H1 (cell line): ENCODE measurements at regions not wholly inside any gene's neighbourhood (a gene's known extent, or its start where the extent isn't known, plus 50 kb on each side); places are given as distances from the start of the nearest gene placed in this dataset.

Experiments
- CTCF ChIA-PET: fragments of 300-600 bp; sonication (Branson Sonifier 250); formaldehyde crosslinking; loops from one replicate; lab custom pipeline; 2021; ENCODE audit not compliant: partially characterized antibody; lab: Charles Lee
- POLR2A ChIA-PET: fragments of 300-600 bp; sonication (Branson Sonifier 250); formaldehyde crosslinking; loops from one replicate; lab custom pipeline; 2021; ENCODE audit warnings: inconsistent platforms; ENCODE audit not compliant: partially characterized antibody; lab: Charles Lee
- DNase-seq, 2 experiments: peaks; one replicate each; pipeline versions ENCODE4 v3.0.0 to v3.0.0-alpha.2; 2010 to 2022; ENCODE audit warnings: low spot score in 2 of 2, low read depth in 1 of 2, mixed read lengths in 1 of 2
- FAIRE-seq: peaks from 2 replicates; lab custom pipeline; 2011; peaks lifted over from hg19 to GRCh38; lab: Jason Lieb, UNC
- H2AFZ ChIP-seq: 2 replicates; pipeline ENCODE4 v1.8.1; 2012; ENCODE audit warnings: low read length, inconsistent platforms
- H2AK5ac ChIP-seq: 2 replicates; pipeline ENCODE4 v1.6.1; 2013; ENCODE audit warnings: low read depth, low read length
- H2BK120ac ChIP-seq: replicated peaks from 2 replicates; pipeline ENCODE3; 2013; ENCODE audit warnings: low read depth, low read length, inconsistent platforms
- H2BK12ac ChIP-seq: 2 replicates; pipeline ENCODE4 v1.6.1; 2013; ENCODE audit warnings: low read depth, low read length
- H2BK15ac ChIP-seq: 2 replicates; pipeline ENCODE4 v1.6.1; 2013; ENCODE audit warnings: low read length
- H2BK20ac ChIP-seq: 2 replicates; pipeline ENCODE4 v1.6.1; 2013; ENCODE audit warnings: low read length
- H2BK5ac ChIP-seq: 2 replicates; pipeline ENCODE4 v1.6.1; 2013; ENCODE audit warnings: low read depth, low read length
- H3K14ac ChIP-seq: 2 replicates; pipeline ENCODE4 v1.6.1; 2013; ENCODE audit warnings: inconsistent platforms; ENCODE audit not compliant: insufficient read length
- H3K18ac ChIP-seq: 2 replicates; pipeline ENCODE4 v1.6.1; 2013; ENCODE audit warnings: low read length; ENCODE audit errors: extremely low read depth
- H3K23ac ChIP-seq: 2 replicates; pipeline ENCODE4 v1.6.1; 2013; ENCODE audit warnings: inconsistent platforms; ENCODE audit not compliant: insufficient read length
- H3K23me2 ChIP-seq: 2 replicates; pipeline ENCODE4 v1.6.1; 2013; ENCODE audit warnings: low read depth, low read length
- H3K27ac ChIP-seq: 2 replicates; pipeline ENCODE4 v1.6.1; 2011; ENCODE audit warnings: low read depth, low read length, inconsistent platforms
- H3K27me3 ChIP-seq, 4 experiments: replicated peaks in 1 of 4; 1 replicate in 1 of 4; 2 replicates in 3 of 4; pipeline versions ENCODE4 v1.6.1 to v1.8.1; 2011 to 2013; ENCODE audit warnings: low read length in 3 of 4, mild to moderate bottlenecking in 3 of 4, inconsistent platforms in 2 of 4, mixed read lengths in 2 of 4, moderate library complexity in 1 of 4; ENCODE audit not compliant: control insufficient read depth in 3 of 4, insufficient read depth in 3 of 4; ENCODE audit errors: extremely low read depth in 1 of 4
- H3K36me3 ChIP-seq, 4 experiments: 2 replicates each; pipeline versions ENCODE4 v1.6.1 to v1.8.1; 2011 to 2013; ENCODE audit warnings: mild to moderate bottlenecking in 4 of 4, low read length in 3 of 4, moderate library complexity in 2 of 4, control low read depth in 1 of 4, inconsistent platforms in 1 of 4; ENCODE audit not compliant: insufficient read depth in 4 of 4, control insufficient read depth in 2 of 4
- H3K4ac ChIP-seq: replicated peaks from 2 replicates; pipeline ENCODE3; 2013; ENCODE audit warnings: low read length, low read depth, mixed read lengths, inconsistent platforms; ENCODE audit not compliant: insufficient read length
- H3K4me1 ChIP-seq, 4 experiments: replicated peaks in 1 of 4; 1 replicate in 1 of 4; 2 replicates in 3 of 4; pipeline versions ENCODE4 v1.6.1 to v1.8.1; 2011 to 2013; ENCODE audit warnings: low read length in 3 of 4, inconsistent platforms in 2 of 4, mixed read lengths in 1 of 4; ENCODE audit not compliant: insufficient read depth in 4 of 4, control insufficient read depth in 3 of 4
- H3K4me2 ChIP-seq, 2 experiments: 2 replicates each; pipeline versions ENCODE4 v1.6.1 to v1.8.1; 2011 to 2013; ENCODE audit warnings: low read depth in 2 of 2, low read length in 2 of 2, control low read depth in 1 of 2, inconsistent platforms in 1 of 2, mild to moderate bottlenecking in 1 of 2; ENCODE audit not compliant: insufficient read depth in 1 of 2
- H3K4me3 ChIP-seq, 4 experiments: fragments of 200-600, 300-600 bp in 1 of 4; sonication (generic), shearing (Covaris generic), sonication (Bioruptor Twin) in 1 of 4; 2 replicates each; pipeline versions ENCODE4 v1.5.1 to v1.8.1; 2011 to 2016; ENCODE audit warnings: low read length in 4 of 4, low read depth in 3 of 4, control low read depth in 2 of 4, inconsistent platforms in 2 of 4, mild to moderate bottlenecking in 2 of 4, mixed read lengths in 1 of 4, moderate library complexity in 1 of 4; ENCODE audit not compliant: insufficient read depth in 2 of 4; ENCODE audit errors: extremely low read depth in 1 of 4
- H3K56ac ChIP-seq: replicated peaks from 2 replicates; pipeline ENCODE3; 2013; ENCODE audit warnings: low read depth, mild to moderate bottlenecking, mixed read lengths, low read length, inconsistent platforms; ENCODE audit not compliant: insufficient read length
- H3K79me1 ChIP-seq: 2 replicates; pipeline ENCODE4 v1.6.1; 2013; ENCODE audit warnings: low read depth, low read length, control low read depth
- H3K79me2 ChIP-seq, 2 experiments: 2 replicates each; pipeline versions ENCODE4 v1.6.1 to v1.8.1; 2012 to 2013; ENCODE audit warnings: low read length in 2 of 2, mild to moderate bottlenecking in 2 of 2, inconsistent platforms in 1 of 2; ENCODE audit not compliant: insufficient read depth in 2 of 2, control insufficient read depth in 1 of 2
- H3K9ac ChIP-seq, 4 experiments: replicated peaks in 1 of 4; 1 replicate in 1 of 4; 2 replicates in 3 of 4; pipeline versions ENCODE4 v1.6.1 to v1.8.1; 2011 to 2013; ENCODE audit warnings: low read depth in 3 of 4, low read length in 3 of 4, control low read depth in 2 of 4, mild to moderate bottlenecking in 2 of 4, moderate library complexity in 2 of 4, inconsistent platforms in 1 of 4; ENCODE audit errors: extremely low read depth in 1 of 4
- H3K9me3 ChIP-seq, 2 experiments: 2 replicates each; pipeline versions ENCODE4 v1.6.1 to v1.8.1; 2012 to 2013; ENCODE audit warnings: mild to moderate bottlenecking in 2 of 2, moderate library complexity in 2 of 2, control low read depth in 1 of 2, inconsistent platforms in 1 of 2, low read depth in 1 of 2, low read length in 1 of 2, mixed read lengths in 1 of 2; ENCODE audit not compliant: insufficient read depth in 2 of 2
- H4K20me1 ChIP-seq, 2 experiments: replicated peaks in 1 of 2; 2 replicates each; pipeline versions ENCODE3 to v1.8.1; 2011 to 2013; ENCODE audit warnings: inconsistent platforms in 2 of 2, low read length in 2 of 2, mild to moderate bottlenecking in 1 of 2; ENCODE audit not compliant: insufficient read depth in 2 of 2, control insufficient read depth in 1 of 2
- H4K5ac ChIP-seq: 2 replicates; pipeline ENCODE4 v1.6.1; 2013; ENCODE audit warnings: low read length, low read depth, mixed read lengths, inconsistent platforms; ENCODE audit not compliant: insufficient read length
- H4K8ac ChIP-seq: 2 replicates; pipeline ENCODE4 v1.8.0; 2013; ENCODE audit warnings: mild to moderate bottlenecking, moderate library complexity, low read length, inconsistent platforms; ENCODE audit not compliant: insufficient read depth; ENCODE audit errors: extremely low read depth
- H4K91ac ChIP-seq: replicated peaks from 2 replicates; pipeline ENCODE3; 2013; ENCODE audit warnings: low read length, mixed read lengths, inconsistent platforms; ENCODE audit not compliant: insufficient read length
- EGR1 ChIP-seq: IDR thresholded peaks from 2 replicates; pipeline ENCODE4 v1.6.1; 2011; ENCODE audit warnings: low read depth, low read length, borderline replicate concordance
- WGBS, 2 experiments: shearing (Covaris generic) in 1 of 2; methylation state at CpG; one replicate each; pipeline versions ENCODE4 v1.1.6 to v1.1.7; 2013 to 2015; ENCODE audit warnings: low lambda C conversion rate in 2 of 2, mixed read lengths in 2 of 2, inconsistent platforms in 1 of 2, low coverage in 1 of 2, missing lambda C conversion rate in 1 of 2; ENCODE audit not compliant: insufficient replicate concordance in 2 of 2, insufficient coverage in 1 of 2, insufficient read length in 1 of 2; ENCODE audit errors: extremely low coverage in 1 of 2, missing lambda C conversion rate in 1 of 2; 5-methylcytosine and 5-hydroxymethylcytosine counted together

DNA sequence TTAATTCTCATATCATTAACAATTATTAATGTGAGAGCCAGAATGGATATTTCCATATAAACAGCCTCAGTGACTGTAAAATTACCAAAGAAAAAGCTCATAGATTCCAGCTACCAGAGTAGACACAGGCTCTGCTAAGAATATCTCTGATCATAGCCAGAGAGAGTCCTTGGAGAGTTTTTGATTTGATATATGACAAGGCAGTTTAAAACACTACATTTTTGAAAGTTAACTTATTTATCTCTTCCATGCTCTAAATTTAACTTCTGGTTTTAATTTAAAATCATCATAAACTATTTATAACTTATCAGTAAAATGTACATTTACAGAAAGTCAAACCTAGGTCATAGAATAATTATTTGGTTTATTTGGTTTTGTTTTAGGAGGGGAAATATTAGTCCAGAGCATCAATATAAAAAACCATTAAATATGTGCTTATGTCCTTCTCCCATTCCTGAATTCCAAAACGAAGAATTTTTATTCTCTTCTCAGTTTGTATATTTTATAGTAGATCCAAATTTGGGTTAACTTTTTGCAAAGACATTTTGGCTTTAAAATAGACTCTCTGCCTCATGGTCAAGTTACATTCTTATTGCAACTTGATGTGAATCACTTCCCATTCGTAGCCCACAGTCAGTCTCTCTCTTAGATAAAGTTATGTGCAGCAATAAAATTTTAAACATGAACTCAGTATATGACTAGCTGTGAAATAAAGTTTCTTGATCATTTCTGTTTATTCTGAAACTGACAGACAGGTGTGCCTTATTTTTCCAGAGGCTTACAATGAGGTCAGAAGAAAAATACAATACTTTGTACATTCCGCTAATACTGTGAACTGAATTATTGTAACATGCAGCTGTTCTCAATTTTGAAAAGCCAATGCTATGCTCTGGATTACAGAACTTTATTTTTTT, 267.1 kb downstream of the PAPSS1 start:
- no peak for DNase-seq
- no peaks in the 10 kb centered on the region; the same call in 1 of the 2 replicates for H3K23me2 ChIP-seq
- POLR2A ChIA-PET: no interaction called here
- no peak overlapping the region for H2BK12ac ChIP-seq
- no peaks in the 10 kb centered on the region for H4K20me1 ChIP-seq
- H3K79me2 ChIP-seq: no peaks in the 10 kb centered on the region
- H3K4me2 ChIP-seq: no peak overlapping the region
- H2BK5ac ChIP-seq: no peak overlapping the region
- H2BK20ac ChIP-seq: no peak overlapping the region
- H4K91ac ChIP-seq: no peak overlapping the region
- H3K4ac ChIP-seq: no peak overlapping the region
- no peak for TF ChIP-seq EGR1
- no peak overlapping the region for H3K9ac ChIP-seq
- CTCF ChIA-PET: interaction anchor here (1.0 kb wide), 1 partner anchor 417 kb away, joined by 5 read pairs; the partner anchor contains the start of gene DKK2
- H2AK5ac ChIP-seq: no peak overlapping the region
- FAIRE-seq: no peak
- no peak overlapping the region for H2BK15ac ChIP-seq
- H3K14ac ChIP-seq: no peak overlapping the region
- H3K36me3 ChIP-seq: no peaks in the 10 kb centered on the region
- no peak overlapping the region for H3K23ac ChIP-seq
- H3K79me1 ChIP-seq: no peaks in the 10 kb centered on the region
- WGBS, 2 experiments: 86% methylated on average over 3 of the region's 3 CpGs; no CpG with 5 or more reads in 1 of the 2 experiments
- H3K27me3 ChIP-seq: no peaks in the 10 kb centered on the region
- no peak overlapping the region for H3K56ac ChIP-seq
- H3K18ac ChIP-seq: no peak overlapping the region
- no peak overlapping the region for H2AFZ ChIP-seq
- no peak overlapping the region for H4K5ac ChIP-seq
- H2BK120ac ChIP-seq: no peak overlapping the region
- H3K9me3 ChIP-seq: no peaks in the 10 kb centered on the region
- H3K27ac ChIP-seq: no peak overlapping the region
- H4K8ac ChIP-seq: no peak overlapping the region
- no peak overlapping the region for H3K4me3 ChIP-seq
- no peaks in the 10 kb centered on the region; a peak in 1 of 7 replicates for H3K4me1 ChIP-seq
